ENCODE measurements at regions not wholly inside any gene's neighbourhood (a gene's known extent, or its start where the extent isn't known, plus 50 kb on each side); places are given as distances from the start of the nearest gene placed in this dataset.
"Not testable (repeated sequence)": the region's sequence is repeated elsewhere in the genome, so short reads cannot be mapped to it uniquely, and the experiment has no call there.

DNA sequence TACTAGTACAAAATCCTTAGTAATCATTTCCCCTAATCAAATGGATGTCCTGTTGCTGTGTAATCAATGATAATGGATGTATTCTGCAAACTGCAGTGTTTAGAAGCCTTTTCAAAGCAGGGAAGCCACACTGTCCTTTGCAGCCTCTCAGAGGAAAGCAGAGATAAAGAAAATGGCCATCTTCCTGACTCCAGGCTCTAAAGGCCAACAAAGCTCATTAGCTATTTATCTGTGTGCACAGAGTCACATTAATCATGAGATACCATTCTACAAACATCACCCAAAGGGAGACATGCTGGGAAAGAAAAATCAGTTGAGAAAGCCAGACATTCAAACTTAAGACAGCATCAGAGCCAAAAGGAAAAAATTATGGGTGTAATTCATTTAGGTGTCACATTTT, 165.0 kb downstream of the RAD51AP2 start:
- Mint-ChIP-seq H3K9me3 (ENCODE audit: insufficient read depth) (no peaks in the 10 kb centered on the region), H3K27ac (no peak overlapping the region), H3K27me3 (ENCODE audit: low read depth) (no peaks in the 10 kb centered on the region), H3K36me3 (ENCODE audit: low read depth) (no peaks in the 10 kb centered on the region), H3K4me3 (no peak overlapping the region), H3K4me1 (ENCODE audit: low read depth) (no peaks in the 10 kb centered on the region)
- no peak for ATAC-seq
- DNase-seq, result no peak
- POLR2A ChIA-PET, result no interaction called here
- CTCF ChIA-PET, result no interaction called here

DNA sequence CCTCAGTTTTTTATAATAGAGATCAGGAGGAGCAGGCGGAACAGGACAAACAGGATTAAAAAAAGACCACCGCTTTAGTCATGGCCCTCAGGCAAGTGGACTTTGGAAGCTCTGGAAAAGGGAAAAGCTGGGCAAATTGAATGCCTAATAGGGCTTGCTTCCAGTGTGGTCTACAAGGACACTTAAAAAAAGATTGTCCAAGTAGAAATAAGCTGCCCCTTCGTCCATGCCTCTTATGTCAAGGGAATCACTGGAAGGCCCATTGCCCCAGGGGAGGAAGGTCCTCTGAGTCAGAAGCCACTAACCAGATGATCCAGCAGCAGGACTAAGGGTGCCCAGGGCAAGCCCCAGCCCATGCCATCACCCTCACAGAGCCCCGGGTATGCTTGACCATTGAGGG, 175.5 kb downstream of the RAD51AP2 start:
- POLR2A ChIA-PET; H3K4me1 Mint-ChIP-seq (ENCODE audit: low read depth); H3K27me3 Mint-ChIP-seq (ENCODE audit: low read depth); CTCF ChIA-PET; H3K9me3 Mint-ChIP-seq (ENCODE audit: insufficient read depth); DNase-seq; H3K36me3 Mint-ChIP-seq (ENCODE audit: low read depth); H3K27ac Mint-ChIP-seq; ATAC-seq; H3K4me3 Mint-ChIP-seq: not testable (repeated sequence)

- ATAC-seq, result no peak
- Mint-ChIP-seq H3K27me3 (ENCODE audit: low read depth) (no peaks in the 10 kb centered on the region), H3K9me3 (ENCODE audit: insufficient read depth) (no peaks in the 10 kb centered on the region), H3K4me1 (ENCODE audit: low read depth) (no peaks in the 10 kb centered on the region), H3K27ac (no peak overlapping the region), H3K4me3 (no peak overlapping the region), H3K36me3 (ENCODE audit: low read depth) (no peaks in the 10 kb centered on the region)
- CTCF ChIA-PET, result no interaction called here
- DNase-seq, result no peak
- POLR2A ChIA-PET, result no interaction called here
These were observed 180.7 kb downstream of the RAD51AP2 start for GRCh38 chr2:17337507-17337906.

DNA sequence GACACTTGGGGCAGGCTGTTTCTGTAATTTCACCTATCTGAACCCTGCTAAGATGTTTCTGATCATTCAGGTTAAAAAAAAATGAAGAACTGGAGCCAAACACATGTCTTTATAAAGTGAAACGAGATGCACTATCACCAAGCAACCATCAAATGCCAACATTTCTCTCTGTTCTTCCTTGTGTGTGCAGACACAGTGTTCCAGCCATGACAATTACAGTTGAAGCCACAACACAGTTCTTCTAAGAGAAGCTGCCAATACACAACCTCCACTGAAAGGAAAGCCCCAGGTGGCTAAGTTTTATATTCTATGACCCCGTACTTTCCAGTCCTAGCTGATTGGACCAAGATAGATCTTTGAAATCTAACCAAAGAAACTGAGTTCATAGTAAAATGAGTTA, 181.8 kb downstream of the RAD51AP2 start:
- Mint-ChIP-seq H3K36me3 (ENCODE audit: low read depth) (no peaks in the 10 kb centered on the region), H3K27ac (no peak overlapping the region), H3K9me3 (ENCODE audit: insufficient read depth) (no peaks in the 10 kb centered on the region), H3K4me3 (no peak overlapping the region), H3K27me3 (ENCODE audit: low read depth) (no peaks in the 10 kb centered on the region), H3K4me1 (ENCODE audit: low read depth) (no peaks in the 10 kb centered on the region)
- ATAC-seq, result no peak
- ChIA-PET POLR2A (no interaction called here), CTCF (no interaction called here)
- no peak for DNase-seq

GRCh38 chr2:17334300-17334699, 183.9 kb downstream of the RAD51AP2 start:
- no peak overlapping the region for H3K27ac Mint-ChIP-seq
- DNase-seq (no peak), ATAC-seq (no peak)
- no peaks in the 10 kb centered on the region for H3K4me1 Mint-ChIP-seq (ENCODE audit: low read depth)
- ChIA-PET POLR2A (no interaction called here), CTCF (no interaction called here)
- H3K4me3 Mint-ChIP-seq, result no peak overlapping the region
- H3K9me3 Mint-ChIP-seq (ENCODE audit: insufficient read depth), result no peaks in the 10 kb centered on the region
- no peaks in the 10 kb centered on the region for H3K27me3 Mint-ChIP-seq (ENCODE audit: low read depth)
- no peaks in the 10 kb centered on the region for H3K36me3 Mint-ChIP-seq (ENCODE audit: low read depth)

DNA sequence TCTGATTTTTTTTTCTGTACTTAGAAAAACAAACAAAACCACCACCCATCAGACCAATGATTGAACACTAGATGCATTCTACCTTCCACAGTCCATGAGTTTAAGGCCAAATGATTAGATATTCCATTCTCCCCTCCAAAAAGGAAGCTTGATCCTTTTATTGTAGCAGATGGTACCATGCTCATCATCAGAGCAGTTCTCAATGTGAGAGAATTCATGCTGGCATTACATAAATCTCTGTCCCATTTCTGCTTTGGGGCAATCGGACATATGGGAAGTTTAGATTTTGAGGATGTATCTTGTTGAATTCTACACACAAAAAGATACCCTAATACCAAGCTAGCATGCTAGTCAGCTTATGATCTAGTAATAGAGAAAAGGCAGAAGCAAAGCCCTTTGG, 186.6 kb downstream of the RAD51AP2 start:
- no peak for DNase-seq
- ChIA-PET POLR2A (no interaction called here), CTCF (no interaction called here)
- H3K27me3 Mint-ChIP-seq (ENCODE audit: low read depth), result no peaks in the 10 kb centered on the region
- H3K4me1 Mint-ChIP-seq (ENCODE audit: low read depth), result no peaks in the 10 kb centered on the region
- H3K4me3 Mint-ChIP-seq, result no peak overlapping the region
- no peak for ATAC-seq
- H3K27ac Mint-ChIP-seq, result no peak overlapping the region
- no peaks in the 10 kb centered on the region for H3K36me3 Mint-ChIP-seq (ENCODE audit: low read depth)
- no peaks in the 10 kb centered on the region for H3K9me3 Mint-ChIP-seq (ENCODE audit: insufficient read depth)

DNA sequence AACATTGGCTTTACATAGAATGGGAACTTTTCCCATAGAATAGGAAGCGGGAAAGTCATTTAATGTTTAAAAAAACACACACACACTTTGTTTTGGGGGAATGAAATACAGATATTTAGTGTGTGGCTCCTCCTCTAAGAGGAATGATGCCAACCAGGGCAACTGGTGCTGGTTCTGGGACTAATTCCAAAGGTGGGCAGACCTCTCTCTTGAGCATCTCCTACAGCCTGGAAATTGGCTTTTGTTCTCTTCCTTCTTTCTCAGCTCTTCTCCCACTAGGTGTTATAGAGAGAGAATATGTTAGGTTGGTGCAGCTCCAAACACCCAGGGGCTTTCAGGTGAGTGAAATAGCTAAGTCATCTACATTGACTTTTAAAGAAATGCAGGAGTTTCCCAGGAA, 190.1 kb downstream of the RAD51AP2 start:
- ChIA-PET POLR2A (no interaction called here), CTCF (no interaction called here)
- ATAC-seq, result no peak
- no peak for DNase-seq
- Mint-ChIP-seq H3K9me3 (ENCODE audit: insufficient read depth) (no peaks in the 10 kb centered on the region), H3K4me3 (no peak overlapping the region), H3K36me3 (ENCODE audit: low read depth) (no peaks in the 10 kb centered on the region), H3K4me1 (ENCODE audit: low read depth) (no peaks in the 10 kb centered on the region), H3K27me3 (ENCODE audit: low read depth) (no peaks in the 10 kb centered on the region), H3K27ac (no peak overlapping the region)

GRCh38 chr2:17327649-17328048, 190.6 kb downstream of the RAD51AP2 start:
- Mint-ChIP-seq H3K36me3 (ENCODE audit: low read depth) (no peaks in the 10 kb centered on the region), H3K27ac (no peak overlapping the region), H3K9me3 (ENCODE audit: insufficient read depth) (no peaks in the 10 kb centered on the region), H3K4me1 (ENCODE audit: low read depth) (no peaks in the 10 kb centered on the region), H3K27me3 (ENCODE audit: low read depth) (no peaks in the 10 kb centered on the region), H3K4me3 (no peak overlapping the region)
- ATAC-seq (no peak), DNase-seq (no peak)
- POLR2A ChIA-PET, result no interaction called here
- CTCF ChIA-PET, result no interaction called here

- Mint-ChIP-seq H3K4me1 (ENCODE audit: low read depth) (no peaks in the 10 kb centered on the region), H3K4me3 (no peak overlapping the region), H3K36me3 (ENCODE audit: low read depth) (no peaks in the 10 kb centered on the region), H3K9me3 (ENCODE audit: insufficient read depth) (no peaks in the 10 kb centered on the region), H3K27ac (no peak overlapping the region), H3K27me3 (ENCODE audit: low read depth) (no peaks in the 10 kb centered on the region)
- DNase-seq (no peak), ATAC-seq (no peak)
- ChIA-PET CTCF (no interaction called here), POLR2A (no interaction called here)
These were observed 191.5 kb downstream of the RAD51AP2 start for GRCh38 chr2:17326717-17327116.

GRCh38 chr2:17323697-17324096, 194.5 kb downstream of the RAD51AP2 start:
- ATAC-seq (no peak), DNase-seq (no peak)
- no peak overlapping the region for H3K4me3 Mint-ChIP-seq
- no peaks in the 10 kb centered on the region for H3K4me1 Mint-ChIP-seq (ENCODE audit: low read depth)
- no peak overlapping the region for H3K27ac Mint-ChIP-seq
- no peaks in the 10 kb centered on the region for H3K9me3 Mint-ChIP-seq (ENCODE audit: insufficient read depth)
- no peaks in the 10 kb centered on the region for H3K36me3 Mint-ChIP-seq (ENCODE audit: low read depth)
- ChIA-PET POLR2A (no interaction called here), CTCF (no interaction called here)
- no peaks in the 10 kb centered on the region for H3K27me3 Mint-ChIP-seq (ENCODE audit: low read depth)

DNA sequence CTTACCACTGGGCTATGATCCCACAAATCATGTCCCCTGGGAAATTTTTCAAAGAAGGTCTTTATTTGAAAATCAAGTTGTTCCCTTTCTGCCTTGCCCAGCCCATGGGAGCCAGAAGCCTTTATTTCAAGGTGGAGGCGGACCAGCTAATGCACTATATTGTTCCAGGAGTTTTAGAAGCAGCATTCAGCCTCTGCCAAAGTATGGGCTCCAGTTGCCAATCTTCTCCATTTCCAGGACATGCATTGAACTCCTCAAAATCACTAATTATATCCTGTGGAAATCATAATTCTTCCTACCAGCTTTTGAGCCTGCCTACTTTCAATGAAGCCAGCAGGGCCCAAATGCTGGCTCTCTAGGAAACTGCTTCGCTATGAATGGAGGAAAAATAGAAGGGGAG, 195.8 kb downstream of the RAD51AP2 start:
- Mint-ChIP-seq H3K27ac (no peak overlapping the region), H3K4me3 (no peak overlapping the region), H3K9me3 (ENCODE audit: insufficient read depth) (no peaks in the 10 kb centered on the region), H3K27me3 (ENCODE audit: low read depth) (no peaks in the 10 kb centered on the region), H3K36me3 (ENCODE audit: low read depth) (no peaks in the 10 kb centered on the region), H3K4me1 (ENCODE audit: low read depth) (no peaks in the 10 kb centered on the region)
- ChIA-PET CTCF (no interaction called here), POLR2A (no interaction called here)
- no peak for DNase-seq
- no peak for ATAC-seq

DNA sequence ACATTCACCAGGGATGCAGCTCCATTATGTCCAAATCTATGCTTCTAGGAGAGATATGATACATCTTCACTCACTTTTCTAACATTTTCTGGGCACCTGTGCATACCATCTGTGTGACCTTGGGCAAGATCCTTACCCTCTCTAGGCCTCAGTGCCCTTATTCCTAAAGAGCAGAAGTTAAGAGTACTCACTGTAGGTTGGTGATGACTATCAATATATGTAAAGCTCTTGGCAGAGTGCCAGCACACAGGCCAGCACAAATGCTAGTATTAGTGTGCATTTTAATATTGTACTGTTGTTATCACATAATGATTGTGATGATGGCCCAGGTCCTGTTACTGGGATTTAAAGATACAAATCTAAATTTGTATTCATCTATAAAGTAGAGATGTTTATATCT, 199.2 kb downstream of the RAD51AP2 start:
- no peaks in the 10 kb centered on the region for H3K36me3 Mint-ChIP-seq (ENCODE audit: low read depth)

GRCh38 chr2:17318013-17318412, 200.2 kb downstream of the RAD51AP2 start:
- ATAC-seq, result no peak
- Mint-ChIP-seq H3K27ac (no peak overlapping the region), H3K4me3 (no peak overlapping the region), H3K36me3 (ENCODE audit: low read depth) (no peaks in the 10 kb centered on the region), H3K27me3 (ENCODE audit: low read depth) (no peaks in the 10 kb centered on the region), H3K4me1 (ENCODE audit: low read depth) (no peaks in the 10 kb centered on the region), H3K9me3 (ENCODE audit: insufficient read depth) (no peaks in the 10 kb centered on the region)
- POLR2A ChIA-PET, result no interaction called here
- DNase-seq, result no peak
- CTCF ChIA-PET, result no interaction called here

More for the DNA sequence above, 199.2 kb downstream of the RAD51AP2 start:
- Mint-ChIP-seq H3K27ac (no peak overlapping the region), H3K27me3 (ENCODE audit: low read depth) (no peaks in the 10 kb centered on the region), H3K4me3 (no peak overlapping the region), H3K4me1 (ENCODE audit: low read depth) (no peaks in the 10 kb centered on the region), H3K9me3 (ENCODE audit: insufficient read depth) (no peaks in the 10 kb centered on the region)
- ChIA-PET CTCF (interaction anchor here (0.6 kb wide), 1 partner anchor 50 kb away, joined by 3 read pairs; no protein-coding TSS in a partner anchor), POLR2A (no interaction called here)
- ATAC-seq (no peak), DNase-seq (no peak)
